Occipital lobe (tissue), 2 donors: ENCODE measurements at regions not wholly inside any gene's neighbourhood (a gene's known extent, or its start where the extent isn't known, plus 50 kb on each side); places are given as distances from the start of the nearest gene placed in this dataset. TPM values are rescaled to one million over a fixed set of nuclear protein-coding genes. Genes with fewer than 3 reads are reported as not detected.

ENCODE experiments used
- DNase-seq: peaks from one replicate; lab custom pipeline; 2025; lab: John Stamatoyannopoulos, UW
- small RNA-seq: library from RNA; depleted of rRNA; stranded (forward); fragments of <200 nt; gene quantifications from one replicate; pipeline ENCODE3, GENCODE V24; 2014

- no peak for DNase-seq
Measured at GRCh38 chr2:80719607-80720006, 415.1 kb upstream of the LRRTM1 start.

- no peak for DNase-seq
Measured at GRCh38 chr2:80715433-80715832, 410.9 kb upstream of the LRRTM1 start.

- no peak for DNase-seq
Measured at GRCh38 chr2:80711915-80712314, 407.4 kb upstream of the LRRTM1 start.

- no peak for DNase-seq
Measured at GRCh38 chr2:80706951-80707350, 402.4 kb upstream of the LRRTM1 start.

- no peak for DNase-seq
Measured at GRCh38 chr2:80706541-80706940, 402.0 kb upstream of the LRRTM1 start.

GRCh38 chr2:80703532-80703931, 399.0 kb upstream of the LRRTM1 start:
- DNase-seq: no peak

- DNase-seq: no peak
Measured at GRCh38 chr2:80700961-80701360, 396.4 kb upstream of the LRRTM1 start.

Small RNA genes in the stretch of these regions (small RNA-seq; reads per million reads assigned to genes)
- gene AC013262.1 (not detected), gene AC138623.1 (not detected), gene RF00019 (not detected), gene RN7SL201P (not detected), gene RNA5SP99 (0.29 reads per million, percentile 10 among the genes with 10 or more reads in this experiment), gene RNU6-1312P (not detected), gene RNU6-685P (not detected), gene RPL37P10 (not detected)
